Skeletal muscle satellite cell (primary cell): ENCODE measurements at regions not wholly inside any gene's neighbourhood (a gene's known extent, or its start where the extent isn't known, plus 50 kb on each side); places are given as distances from the start of the nearest gene placed in this dataset.

Experiments
- H3K27me3 ChIP-seq: 2 replicates; pipeline ENCODE4 v1.7.0; 2013; ENCODE audit warnings: low read length; ENCODE audit not compliant: control insufficient read depth, insufficient read depth
- H3K36me3 ChIP-seq: 2 replicates; pipeline ENCODE4 v1.7.0; 2013; ENCODE audit warnings: mild to moderate bottlenecking, control low read depth, low read length; ENCODE audit not compliant: insufficient read depth
- H3K4me1 ChIP-seq: 2 replicates; pipeline ENCODE4 v1.7.0; 2013; ENCODE audit warnings: low read length; ENCODE audit not compliant: control insufficient read depth, insufficient read depth
- H3K4me2 ChIP-seq: 2 replicates; pipeline ENCODE4 v1.7.0; 2013; ENCODE audit warnings: mild to moderate bottlenecking, low read length
- H3K4me3 ChIP-seq: 2 replicates; pipeline ENCODE4 v1.7.0; 2013; ENCODE audit warnings: low read length
- H3K9ac ChIP-seq: 2 replicates; pipeline ENCODE4 v1.7.0; 2013; ENCODE audit warnings: mild to moderate bottlenecking, low read depth, low read length, moderate library complexity
- H3K9me3 ChIP-seq: replicated peaks from 2 replicates; pipeline ENCODE4 v1.7.0; 2013; ENCODE audit warnings: mild to moderate bottlenecking, control low read depth, low read length

DNA sequence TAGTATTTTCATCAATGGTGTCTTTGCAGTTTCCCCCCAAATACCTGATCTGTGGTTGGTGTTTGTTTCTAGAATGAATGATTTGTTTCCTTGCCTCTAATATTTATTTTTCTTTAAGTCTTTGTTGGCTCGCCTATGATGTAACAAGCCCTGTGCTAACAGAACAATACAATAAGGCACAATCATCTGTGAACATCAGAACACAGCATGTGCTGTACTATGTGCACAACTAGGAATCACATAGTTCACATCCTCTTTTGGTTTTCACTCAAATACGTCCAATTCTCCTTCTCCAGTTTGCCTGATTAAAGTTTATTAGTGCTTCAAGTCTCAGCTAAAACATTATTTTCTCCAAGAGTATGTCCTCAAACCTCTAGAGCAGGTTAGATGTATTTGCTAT is 613.1 kb downstream of the EPHA7 start:
- no peaks in the 10 kb centered on the region for H3K4me1 ChIP-seq
- H3K4me3 ChIP-seq = no peak overlapping the region
- H3K4me2 ChIP-seq = no peak overlapping the region
- H3K27me3 ChIP-seq = no peaks in the 10 kb centered on the region
- no peaks in the 10 kb centered on the region for H3K9me3 ChIP-seq
- H3K36me3 ChIP-seq = no peaks in the 10 kb centered on the region
- H3K9ac ChIP-seq = no peak overlapping the region

DNA sequence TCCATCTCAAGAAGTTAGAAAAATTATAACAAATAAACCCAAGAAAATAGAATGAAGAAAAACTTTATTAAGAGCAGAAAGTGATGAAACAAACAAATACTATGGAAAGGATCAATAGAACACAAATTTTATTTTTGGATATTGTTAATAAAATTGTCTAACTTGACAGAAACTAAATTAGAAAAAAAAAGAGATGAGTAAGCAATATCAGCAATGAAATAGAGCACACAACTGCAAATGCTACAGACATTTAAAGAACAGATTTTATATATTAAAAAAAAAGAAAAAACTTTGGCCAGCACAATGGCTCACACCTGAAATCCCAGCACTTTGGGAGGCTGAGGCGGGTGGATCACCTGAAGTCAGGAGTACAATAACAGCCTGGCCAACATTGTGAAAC is 628.0 kb downstream of the EPHA7 start:
- Histone ChIP-seq H3K4me1 (no peaks in the 10 kb centered on the region), H3K36me3 (no peaks in the 10 kb centered on the region), H3K9ac (no peak overlapping the region), H3K4me2 (no peak overlapping the region), H3K4me3 (no peak overlapping the region), H3K9me3 (no peaks in the 10 kb centered on the region), H3K27me3 (no peaks in the 10 kb centered on the region)

DNA sequence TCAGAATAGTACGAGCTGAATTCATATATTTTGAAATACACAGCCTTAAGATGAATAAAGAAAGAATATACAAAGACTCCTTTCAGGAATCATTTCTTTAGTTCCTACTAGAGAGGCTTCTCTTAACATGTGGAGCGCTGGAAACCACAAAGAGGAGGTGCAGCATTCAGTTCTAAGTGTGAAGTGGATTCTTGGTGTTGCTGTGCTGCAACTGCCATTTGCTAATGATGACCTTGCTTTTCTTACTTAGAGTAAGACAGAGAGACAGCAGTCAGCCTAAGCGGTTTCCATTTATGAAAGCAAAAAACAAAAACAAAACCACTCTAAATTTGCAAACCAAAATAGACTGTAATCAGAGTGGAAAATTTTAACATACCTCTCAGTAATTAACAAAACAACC is 629.0 kb downstream of the EPHA7 start:
- H3K4me2 ChIP-seq = no peak overlapping the region
- no peaks in the 10 kb centered on the region for H3K27me3 ChIP-seq
- no peaks in the 10 kb centered on the region for H3K4me1 ChIP-seq
- no peaks in the 10 kb centered on the region for H3K9me3 ChIP-seq
- no peak overlapping the region for H3K9ac ChIP-seq
- no peaks in the 10 kb centered on the region for H3K36me3 ChIP-seq
- no peak overlapping the region for H3K4me3 ChIP-seq

DNA sequence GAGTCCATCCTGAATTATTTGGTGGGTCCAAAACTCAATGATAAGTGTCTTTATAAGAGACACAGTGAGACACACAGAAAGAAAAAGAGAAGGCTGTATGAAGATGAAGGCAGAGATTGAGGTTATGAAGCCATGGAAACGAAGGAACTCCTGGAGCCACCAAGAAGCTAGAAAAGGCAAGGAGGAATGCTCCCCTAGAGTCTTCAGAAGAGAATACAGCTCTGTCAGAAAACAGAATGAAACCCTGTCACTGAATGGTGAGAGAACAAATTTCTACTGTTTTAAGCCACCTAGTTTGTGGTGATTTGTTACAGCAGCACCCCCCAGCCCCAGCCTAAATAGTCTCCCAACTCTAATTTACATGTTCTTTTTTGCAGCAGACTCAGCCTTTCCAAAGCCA is 635.1 kb downstream of the EPHA7 start:
- Histone ChIP-seq H3K4me2 (no peak overlapping the region), H3K36me3 (no peaks in the 10 kb centered on the region), H3K4me1 (peaks cover 4% of the 10 kb centered on the region), H3K9ac (no peak overlapping the region), H3K27me3 (no peaks in the 10 kb centered on the region), H3K4me3 (no peak overlapping the region), H3K9me3 (no peaks in the 10 kb centered on the region)

- H3K36me3 ChIP-seq = no peaks in the 10 kb centered on the region
- H3K4me3 ChIP-seq = no peak overlapping the region
- H3K4me1 ChIP-seq = peaks cover 4% of the 10 kb centered on the region
- H3K9ac ChIP-seq = no peak overlapping the region
- no peaks in the 10 kb centered on the region for H3K9me3 ChIP-seq
- H3K27me3 ChIP-seq = no peaks in the 10 kb centered on the region
- no peak overlapping the region for H3K4me2 ChIP-seq
These were observed 639.6 kb downstream of the EPHA7 start for GRCh38 chr6:92779746-92780145.

GRCh38 chr6:92777146-92777740 is 642.1 kb downstream of the EPHA7 start:
- no peak overlapping the region for H3K4me3 ChIP-seq
- peaks cover 4% of the 10 kb centered on the region for H3K4me1 ChIP-seq
- no peak overlapping the region for H3K4me2 ChIP-seq
- no peaks in the 10 kb centered on the region for H3K9me3 ChIP-seq
- no peak overlapping the region for H3K9ac ChIP-seq
- H3K27me3 ChIP-seq = no peaks in the 10 kb centered on the region
- no peaks in the 10 kb centered on the region for H3K36me3 ChIP-seq

DNA sequence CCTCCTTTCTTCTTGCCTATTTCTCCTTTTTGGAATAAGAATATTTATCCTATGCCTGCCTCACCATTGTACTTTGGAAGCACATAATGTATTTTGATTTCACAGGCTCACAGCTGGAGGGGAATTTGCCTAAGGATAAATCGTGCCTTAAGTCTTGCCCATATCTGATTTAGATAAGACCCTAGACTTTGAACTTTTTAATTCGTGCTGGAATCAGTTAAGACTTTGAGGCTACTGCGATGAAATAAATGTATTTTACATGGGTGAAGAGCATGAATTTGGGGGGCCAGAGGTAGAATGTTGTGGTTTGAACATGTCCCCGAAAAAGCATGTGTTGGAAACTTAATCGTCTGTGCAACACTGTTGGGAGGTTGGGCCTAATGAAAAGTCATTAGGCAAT is 648.8 kb downstream of the EPHA7 start:
- H3K4me1 ChIP-seq = no peaks in the 10 kb centered on the region
- no peak overlapping the region for H3K9ac ChIP-seq
- no peak overlapping the region for H3K4me2 ChIP-seq
- no peaks in the 10 kb centered on the region for H3K9me3 ChIP-seq
- no peaks in the 10 kb centered on the region for H3K36me3 ChIP-seq
- no peaks in the 10 kb centered on the region for H3K27me3 ChIP-seq
- H3K4me3 ChIP-seq = no peak overlapping the region

GRCh38 chr6:92767101-92767500 is 652.3 kb downstream of the EPHA7 start:
- Histone ChIP-seq H3K9ac (no peak overlapping the region), H3K27me3 (no peaks in the 10 kb centered on the region), H3K4me2 (no peak overlapping the region), H3K4me3 (no peak overlapping the region), H3K9me3 (no peaks in the 10 kb centered on the region), H3K36me3 (no peaks in the 10 kb centered on the region), H3K4me1 (peaks cover 16% of the 10 kb centered on the region)

- Histone ChIP-seq H3K4me3 (no peak overlapping the region), H3K36me3 (no peaks in the 10 kb centered on the region), H3K4me2 (no peak overlapping the region), H3K9ac (no peak overlapping the region), H3K4me1 (peaks cover 17% of the 10 kb centered on the region), H3K27me3 (no peaks in the 10 kb centered on the region), H3K9me3 (no peaks in the 10 kb centered on the region)
These were observed 655.7 kb downstream of the EPHA7 start for GRCh38 chr6:92763680-92764079.

- Histone ChIP-seq H3K4me3 (no peak overlapping the region), H3K9ac (peak overlapping the region; percentile 23), H3K4me2 (no peak overlapping the region), H3K4me1 (peaks cover 17% of the 10 kb centered on the region), H3K27me3 (no peaks in the 10 kb centered on the region), H3K36me3 (no peaks in the 10 kb centered on the region), H3K9me3 (no peaks in the 10 kb centered on the region)
These were observed 656.1 kb downstream of the EPHA7 start for GRCh38 chr6:92763274-92763584.

GRCh38 chr6:92762443-92763273 is 656.7 kb downstream of the EPHA7 start:
- H3K4me1 ChIP-seq = peaks cover 21% of the 10 kb centered on the region
- no peaks in the 10 kb centered on the region for H3K9me3 ChIP-seq
- H3K27me3 ChIP-seq = no peaks in the 10 kb centered on the region
- no peak overlapping the region for H3K9ac ChIP-seq
- no peak overlapping the region for H3K4me3 ChIP-seq
- no peak overlapping the region for H3K4me2 ChIP-seq
- H3K36me3 ChIP-seq = no peaks in the 10 kb centered on the region

DNA sequence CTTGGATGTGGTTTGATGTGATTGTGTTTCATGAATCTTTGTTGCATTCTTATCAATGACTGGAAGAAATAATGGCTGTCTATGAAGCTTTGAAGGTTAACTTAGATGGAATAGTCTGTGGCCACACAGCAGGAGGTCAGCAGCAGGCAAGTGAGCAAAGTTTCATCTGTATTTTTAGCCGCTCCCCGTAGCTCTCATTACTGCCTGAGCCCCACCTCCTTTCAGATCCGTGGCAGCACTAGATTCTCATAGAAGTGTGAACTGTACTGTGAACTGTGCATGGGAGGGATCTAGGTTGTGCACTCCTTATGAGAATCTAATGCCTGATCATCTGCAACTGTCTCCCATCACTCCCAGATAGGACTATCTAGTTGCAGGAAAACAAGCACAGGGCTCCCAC is 660.2 kb downstream of the EPHA7 start:
- Histone ChIP-seq H3K9ac (no peak overlapping the region), H3K4me3 (no peak overlapping the region), H3K4me1 (peaks cover 33% of the 10 kb centered on the region), H3K36me3 (no peaks in the 10 kb centered on the region), H3K27me3 (no peaks in the 10 kb centered on the region), H3K4me2 (no peak overlapping the region), H3K9me3 (no peaks in the 10 kb centered on the region)
